OCI-LY3 (cell line): ENCODE measurements at regions not wholly inside any gene's neighbourhood (a gene's known extent, or its start where the extent isn't known, plus 50 kb on each side); places are given as distances from the start of the nearest gene placed in this dataset.

ENCODE experiments used
- CTCF ChIP-seq: fragments of 200-600, 300-600 bp; sonication (generic); IDR thresholded peaks from 2 replicates; pipeline ENCODE4 v1.5.1; 2014; ENCODE audit warnings: antibody characterized with exemption, low read length, low read depth
- EZH2phosphoT487 ChIP-seq: fragments of 200-600 bp; shearing (Covaris generic); IDR thresholded peaks from 2 replicates; pipeline ENCODE4 v1.6.1; 2018; ENCODE audit warnings: antibody characterized with exemption, mixed run types, low read depth

GRCh38 chr14:54211551-54212308 is 185.1 kb upstream of the CDKN3 start:
- TF ChIP-seq CTCF (no peak), EZH2phosphoT487 (no peak)
